SH-SY5Y (cell line): ENCODE measurements at regions not wholly inside any gene's neighbourhood (a gene's known extent, or its start where the extent isn't known, plus 50 kb on each side); places are given as distances from the start of the nearest gene placed in this dataset.

Source experiments
- GATA2 ChIP-seq: IDR thresholded peaks from 2 replicates; pipeline ENCODE4 v1.6.1; 2011; ENCODE audit warnings: mild to moderate bottlenecking, low read depth, low read length
- GATA3 ChIP-seq: IDR thresholded peaks from 2 replicates; pipeline ENCODE4 v1.6.1; 2011; ENCODE audit warnings: low read depth, mild to moderate bottlenecking, low read length, moderate library complexity

- no peak for TF ChIP-seq GATA3
- no peak for TF ChIP-seq GATA2
Measured at GRCh38 chr13:24056616-24057137, 103.8 kb upstream of the SPATA13 start.
